Fibroblast of lung (primary cell): ENCODE measurements at regions not wholly inside any gene's neighbourhood (a gene's known extent, or its start where the extent isn't known, plus 50 kb on each side); places are given as distances from the start of the nearest gene placed in this dataset.
A peak's percentile ranks its signal among the peaks of the same experiment; 100 is the strongest.

ENCODE experiments used
- DNase-seq, 2 donors: peaks; one replicate each; pipeline versions ENCODE4 v3.0.0 to v3.0.0-alpha.2; 2010; ENCODE audit warnings: low read depth in 2 of 2
- H2AFZ ChIP-seq: 2 replicates; pipeline ENCODE4 v1.5.1; 2012; ENCODE audit warnings: low read length, control low read depth, inconsistent platforms
- H3K27ac ChIP-seq: 2 replicates; pipeline ENCODE4 v1.5.1; 2011; ENCODE audit warnings: low read length, control low read depth; ENCODE audit not compliant: insufficient read depth
- H3K27me3 ChIP-seq: 2 replicates; pipeline ENCODE4 v1.5.1; 2011; ENCODE audit warnings: mild to moderate bottlenecking, low read length; ENCODE audit not compliant: control insufficient read depth, insufficient read depth
- H3K36me3 ChIP-seq: 2 replicates; pipeline ENCODE4 v1.5.1; 2011; ENCODE audit warnings: low read length; ENCODE audit not compliant: control insufficient read depth, insufficient read depth
- H3K4me1 ChIP-seq: 2 replicates; pipeline ENCODE4 v1.5.1; 2011; ENCODE audit warnings: low read length; ENCODE audit not compliant: control insufficient read depth, insufficient read depth; ENCODE audit errors: extremely low read depth
- H3K4me2 ChIP-seq: 2 replicates; pipeline ENCODE4 v1.5.1; 2011; ENCODE audit warnings: low read length, control low read depth; ENCODE audit not compliant: insufficient read depth; ENCODE audit errors: extremely low read depth
- H3K4me3 ChIP-seq, 4 experiments: fragments of 200-600 bp in 1 of 4; sonication (generic) in 1 of 4; replicated peaks in 1 of 4; 2 replicates each; pipeline ENCODE4 v1.5.1; 2011 to 2016; ENCODE audit warnings: low read length in 4 of 4, low read depth in 3 of 4, mild to moderate bottlenecking in 3 of 4, control low read depth in 2 of 4, inconsistent platforms in 1 of 4, mixed read lengths in 1 of 4; ENCODE audit not compliant: insufficient read depth in 1 of 4; ENCODE audit errors: control extremely low read depth in 1 of 4
- H3K79me2 ChIP-seq: 2 replicates; pipeline ENCODE4 v1.5.1; 2012; ENCODE audit warnings: mild to moderate bottlenecking, low read length, inconsistent platforms; ENCODE audit not compliant: control insufficient read depth, insufficient read depth
- H3K9ac ChIP-seq: 2 replicates; pipeline ENCODE4 v1.5.1; 2011; ENCODE audit warnings: mild to moderate bottlenecking, low read length, control low read depth; ENCODE audit not compliant: insufficient read depth
- H3K9me3 ChIP-seq: 2 replicates; pipeline ENCODE4 v1.5.1; 2012; ENCODE audit warnings: low read depth, low read length; ENCODE audit not compliant: control insufficient read depth, insufficient read depth
- H4K20me1 ChIP-seq: 2 replicates; pipeline ENCODE4 v1.5.1; 2011; ENCODE audit warnings: low read length; ENCODE audit not compliant: control insufficient read depth, insufficient read depth; ENCODE audit errors: extremely low read depth
- CTCF ChIP-seq, 2 donors: IDR thresholded peaks in 1 of 2; conservative IDR thresholded peaks in 1 of 2; 1 replicate in 1 of 2; 2 replicates in 1 of 2; pipeline ENCODE4 v1.5.1; 2011 to 2012; ENCODE audit warnings: low read length in 2 of 2, control low read depth in 1 of 2, inconsistent platforms in 1 of 2, low read depth in 1 of 2, mild to moderate bottlenecking in 1 of 2
- EZH2 ChIP-seq: IDR thresholded peaks from 2 replicates; pipeline ENCODE4 v1.5.1; 2012; ENCODE audit warnings: low read length, control low read depth, mild to moderate bottlenecking; ENCODE audit errors: missing control alignments

GRCh38 chr16:64540434-64540833 is 581.4 kb downstream of the CDH11 start:
- Histone ChIP-seq H3K9me3 (no peaks in the 10 kb centered on the region), H3K4me2 (no peak overlapping the region), H3K27ac (no peak overlapping the region), H3K4me1 (no peaks in the 10 kb centered on the region), H3K36me3 (no peaks in the 10 kb centered on the region), H3K79me2 (no peaks in the 10 kb centered on the region), H2AFZ (no peak overlapping the region), H3K9ac (no peak overlapping the region), H4K20me1 (no peaks in the 10 kb centered on the region), H3K4me3 (no peak overlapping the region), H3K27me3 (no peaks in the 10 kb centered on the region)
- DNase-seq, result no peak
- TF ChIP-seq CTCF (conservative IDR thresholded peaks at IDR 0.05 in 1 of 2, IDR thresholded peaks at IDR 0.05 in 1 of 2; ENCODE audit: low read depth in 1 of 2, low read length in 2 of 2) (no peak), EZH2 (no peak)

GRCh38 chr16:64539811-64540371 is 582.0 kb downstream of the CDH11 start:
- Histone ChIP-seq H2AFZ (no peak overlapping the region), H3K4me3 (no peak overlapping the region), H3K79me2 (no peaks in the 10 kb centered on the region), H3K36me3 (no peaks in the 10 kb centered on the region), H4K20me1 (no peaks in the 10 kb centered on the region), H3K9me3 (no peaks in the 10 kb centered on the region), H3K27me3 (no peaks in the 10 kb centered on the region), H3K4me1 (no peaks in the 10 kb centered on the region), H3K27ac (no peak overlapping the region), H3K4me2 (no peak overlapping the region), H3K9ac (no peak overlapping the region)
- no peak for DNase-seq
- no peak for TF ChIP-seq CTCF (conservative IDR thresholded peaks at IDR 0.05 in 1 of 2, IDR thresholded peaks at IDR 0.05 in 1 of 2; ENCODE audit: low read depth in 1 of 2, low read length in 2 of 2)
- no peak for TF ChIP-seq EZH2

GRCh38 chr16:64534180-64534780 is 587.6 kb downstream of the CDH11 start:
- Histone ChIP-seq H3K9ac (no peak overlapping the region), H3K27ac (no peak overlapping the region), H3K79me2 (no peaks in the 10 kb centered on the region), H2AFZ (no peak overlapping the region), H3K9me3 (no peaks in the 10 kb centered on the region), H3K36me3 (no peaks in the 10 kb centered on the region), H3K4me3 (no peak overlapping the region), H3K4me2 (no peak overlapping the region), H4K20me1 (no peaks in the 10 kb centered on the region), H3K4me1 (no peaks in the 10 kb centered on the region), H3K27me3 (no peaks in the 10 kb centered on the region)
- TF ChIP-seq CTCF (conservative IDR thresholded peaks at IDR 0.05 in 1 of 2, IDR thresholded peaks at IDR 0.05 in 1 of 2; ENCODE audit: low read depth in 1 of 2, low read length in 2 of 2) (no peak), EZH2 (no peak)
- peak in 1 of 2 donors; percentile 26 for DNase-seq
